H9 (cell line): ENCODE measurements at regions not wholly inside any gene's neighbourhood (a gene's known extent, or its start where the extent isn't known, plus 50 kb on each side); places are given as distances from the start of the nearest gene placed in this dataset.

Source experiments
- DNase-seq: peaks from one replicate; pipeline ENCODE4 v3.0.0-alpha.2; 2017
- H2AFZ ChIP-seq: one replicate; pipeline ENCODE4 v1.6.1; 2013; ENCODE audit warnings: mild to moderate bottlenecking, low read length, control low read depth, moderate library complexity
- H2AK5ac ChIP-seq: 2 replicates; pipeline ENCODE4 v1.6.1; 2013; ENCODE audit warnings: low read length, control low read depth, mixed read lengths; ENCODE audit not compliant: insufficient read length
- H2BK120ac ChIP-seq: one replicate; pipeline ENCODE4 v1.6.1; 2013; ENCODE audit warnings: low read depth, mild to moderate bottlenecking, low read length, control low read depth, inconsistent platforms; ENCODE audit not compliant: poor library complexity, severe bottlenecking
- H2BK12ac ChIP-seq: 2 replicates; pipeline ENCODE4 v1.6.1; 2013; ENCODE audit warnings: low read length, control low read depth, mixed read lengths, low read depth; ENCODE audit not compliant: insufficient read length
- H2BK15ac ChIP-seq: 2 replicates; pipeline ENCODE4 v1.6.1; 2013; ENCODE audit warnings: low read depth, low read length, control low read depth
- H2BK20ac ChIP-seq: one replicate; pipeline ENCODE4 v1.6.1; 2013; ENCODE audit warnings: low read depth, mild to moderate bottlenecking, low read length, control low read depth, inconsistent platforms; ENCODE audit not compliant: poor library complexity, severe bottlenecking
- H2BK5ac ChIP-seq: 2 replicates; pipeline ENCODE4 v1.6.1; 2013; ENCODE audit warnings: low read length, control low read depth, mixed read lengths; ENCODE audit not compliant: insufficient read length
- H3K14ac ChIP-seq: 2 replicates; pipeline ENCODE4 v1.6.1; 2013; ENCODE audit warnings: low read length, control low read depth; ENCODE audit not compliant: insufficient read depth
- H3K18ac ChIP-seq: 2 replicates; pipeline ENCODE4 v1.6.1; 2013; ENCODE audit warnings: low read depth, mild to moderate bottlenecking, mixed read lengths, low read length, control low read depth; ENCODE audit not compliant: insufficient read length
- H3K23ac ChIP-seq: 2 replicates; pipeline ENCODE4 v1.6.1; 2013; ENCODE audit warnings: low read length, control low read depth, mixed read lengths, low read depth; ENCODE audit not compliant: insufficient read length
- H3K23me2 ChIP-seq: 2 replicates; pipeline ENCODE4 v1.6.1; 2013; ENCODE audit warnings: low read depth, mild to moderate bottlenecking, mixed read lengths, low read length, control low read depth; ENCODE audit not compliant: insufficient read length, poor library complexity, severe bottlenecking
- H3K27ac ChIP-seq: 2 replicates; pipeline ENCODE4 v1.5.1; 2013; ENCODE audit warnings: low read length, control low read depth, mixed read lengths, low read depth; ENCODE audit not compliant: insufficient read length
- H3K27me3 ChIP-seq: 2 replicates; pipeline ENCODE4 v1.6.1; 2013; ENCODE audit warnings: low read length, control low read depth, inconsistent platforms; ENCODE audit not compliant: insufficient read depth
- H3K4ac ChIP-seq: 2 replicates; pipeline ENCODE4 v1.6.1; 2013; ENCODE audit warnings: low read depth, mild to moderate bottlenecking, control low read depth, inconsistent platforms, low read length, moderate library complexity
- H3K4me1 ChIP-seq: 2 replicates; pipeline ENCODE4 v1.6.1; 2013; ENCODE audit warnings: low read length, control low read depth, inconsistent platforms; ENCODE audit not compliant: insufficient read depth
- H3K4me2 ChIP-seq: 2 replicates; pipeline ENCODE4 v1.6.1; 2013; ENCODE audit warnings: low read length, control low read depth, mixed read lengths; ENCODE audit not compliant: insufficient read length, insufficient read depth
- H3K56ac ChIP-seq: 2 replicates; pipeline ENCODE4 v1.6.1; 2013; ENCODE audit warnings: low read depth, mild to moderate bottlenecking, mixed read lengths, low read length, control low read depth; ENCODE audit not compliant: insufficient read length
- H3K79me1 ChIP-seq: 2 replicates; pipeline ENCODE4 v1.6.1; 2013; ENCODE audit warnings: low read depth, mild to moderate bottlenecking, moderate library complexity, low read length, control low read depth, inconsistent platforms; ENCODE audit not compliant: insufficient read depth, poor library complexity, severe bottlenecking
- H3K79me2 ChIP-seq: 2 replicates; pipeline ENCODE4 v1.6.1; 2013; ENCODE audit warnings: low read length, control low read depth, inconsistent platforms; ENCODE audit not compliant: insufficient read depth
- H3K9ac ChIP-seq: 2 replicates; pipeline ENCODE4 v1.6.1; 2013; ENCODE audit warnings: low read length, control low read depth, mixed read lengths; ENCODE audit not compliant: insufficient read length; ENCODE audit errors: extremely low read depth
- H3K9me3 ChIP-seq: one replicate; pipeline ENCODE4 v1.6.1; 2013; ENCODE audit warnings: low read depth, low read length, inconsistent platforms; ENCODE audit not compliant: control insufficient read depth
- H3T11ph ChIP-seq: one replicate; pipeline ENCODE4 v1.6.1; 2013; ENCODE audit warnings: mild to moderate bottlenecking, low read length, control low read depth, inconsistent platforms
- H4K20me1 ChIP-seq: one replicate; pipeline ENCODE4 v1.6.1; 2013; ENCODE audit not compliant: control insufficient read depth, insufficient read length, insufficient read depth
- H4K5ac ChIP-seq: 2 replicates; pipeline ENCODE4 v1.6.1; 2013; ENCODE audit warnings: low read depth, mild to moderate bottlenecking, mixed read lengths, low read length, control low read depth; ENCODE audit not compliant: insufficient read length
- H4K8ac ChIP-seq: replicated peaks from 2 replicates; pipeline ENCODE4 v1.6.1; 2013; ENCODE audit warnings: low read length, control low read depth, mixed read lengths, low read depth; ENCODE audit not compliant: insufficient read length
- H4K91ac ChIP-seq: 2 replicates; pipeline ENCODE4 v1.6.1; 2013; ENCODE audit warnings: low read depth, mild to moderate bottlenecking, moderate library complexity, mixed read lengths, low read length, control low read depth; ENCODE audit not compliant: insufficient read length
- H3K27ac Mint-ChIP-seq, 3 experiments: 2 replicates in 2 of 3; 3 replicates in 1 of 3; pipeline ENCODE4 v1.8.0; 2020 to 2021; ENCODE audit warnings: mixed read lengths in 3 of 3, mild to moderate bottlenecking in 1 of 3, moderate library complexity in 1 of 3
- H3K27me3 Mint-ChIP-seq: 2 replicates; pipeline ENCODE4 v1.8.0; 2021; ENCODE audit warnings: low read depth, mild to moderate bottlenecking, moderate library complexity, mixed read lengths
- H3K36me3 Mint-ChIP-seq, 3 experiments: 2 replicates in 2 of 3; 3 replicates in 1 of 3; pipeline ENCODE4 v1.8.0; 2020 to 2021; ENCODE audit warnings: low read depth in 3 of 3, mixed read lengths in 3 of 3; ENCODE audit not compliant: insufficient read depth in 1 of 3
- H3K4me1 Mint-ChIP-seq, 2 experiments: 2 replicates each; pipeline ENCODE4 v1.8.0; 2020; ENCODE audit warnings: mixed read lengths in 2 of 2
- H3K4me3 Mint-ChIP-seq, 2 experiments: 2 replicates in 1 of 2; 3 replicates in 1 of 2; pipeline ENCODE4 v1.8.0; 2020 to 2021; ENCODE audit warnings: mild to moderate bottlenecking in 2 of 2, mixed read lengths in 2 of 2, moderate library complexity in 1 of 2
- H3K9me3 Mint-ChIP-seq, 2 experiments: 2 replicates in 1 of 2; 3 replicates in 1 of 2; pipeline ENCODE4 v1.8.0; 2020; ENCODE audit warnings: mild to moderate bottlenecking in 2 of 2, mixed read lengths in 2 of 2, moderate library complexity in 1 of 2
- whole genome bisulfite sequencing: extraction: QIAGEN DNeasy Blood & Tissue Kit; methylation state at CpG from one replicate; pipeline ENCODE4 v1.1.7; 2013; ENCODE audit warnings: missing lambda C conversion rate, low lambda C conversion rate, mixed read lengths; ENCODE audit not compliant: insufficient read length; ENCODE audit errors: extremely low coverage; 5-methylcytosine and 5-hydroxymethylcytosine counted together
- TF ChIP-seq, protein P1 (sequence below): fragments of 200-600 bp; sonication (generic); conservative IDR thresholded peaks from 3 replicates; pipeline ENCODE4 v1.8.0; 2021; ENCODE audit warnings: antibody characterized with exemption, mild to moderate bottlenecking

DNA sequence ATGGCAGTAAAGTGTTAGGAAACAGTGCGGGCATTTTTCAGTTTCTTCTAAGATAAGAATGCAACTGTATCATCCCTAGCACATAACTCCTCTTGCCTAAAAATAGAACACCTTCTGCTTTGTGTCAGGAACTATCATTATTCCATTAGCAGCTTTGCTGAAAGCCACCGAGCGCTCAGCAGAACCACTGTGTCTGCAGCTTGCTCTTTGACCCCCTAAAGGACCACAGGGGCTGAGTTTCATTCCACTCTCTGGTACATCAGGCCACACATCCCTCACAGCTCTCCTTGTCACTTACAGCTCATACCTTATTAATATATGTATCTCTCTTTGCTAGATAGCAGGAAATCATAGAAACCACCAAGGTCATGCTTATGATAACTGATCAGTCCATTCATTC is 360.2 kb downstream of the KCNA4 start:
- Histone ChIP-seq H3K18ac (no peak overlapping the region), H3T11ph (no peak overlapping the region), H3K9me3 (no peaks in the 10 kb centered on the region), H3K79me2 (no peaks in the 10 kb centered on the region), H3K23ac (no peak overlapping the region), H3K9ac (no peak overlapping the region), H3K23me2 (no peaks in the 10 kb centered on the region), H4K20me1 (no peaks in the 10 kb centered on the region), H4K91ac (no peak overlapping the region), H4K5ac (no peak overlapping the region), H2BK12ac (no peak overlapping the region), H3K56ac (no peak overlapping the region), H2BK5ac (no peak overlapping the region), H3K79me1 (no peaks in the 10 kb centered on the region), H2BK120ac (no peak overlapping the region), H4K8ac (no peak overlapping the region), H2BK15ac (no peak overlapping the region), H3K27me3 (no peaks in the 10 kb centered on the region), H3K27ac (no peak overlapping the region), H3K14ac (no peak overlapping the region), H3K4ac (no peak overlapping the region), H2BK20ac (no peak overlapping the region), H2AK5ac (no peak overlapping the region), H3K4me1 (no peaks in the 10 kb centered on the region), H3K4me2 (no peak overlapping the region), H2AFZ (no peak overlapping the region)
- Mint-ChIP-seq H3K4me3 (no peak overlapping the region), H3K27me3 (no peaks in the 10 kb centered on the region), H3K27ac (no peak overlapping the region), H3K9me3 (no peaks in the 10 kb centered on the region), H3K4me1 (no peaks in the 10 kb centered on the region), H3K36me3 (no peaks in the 10 kb centered on the region)
- DNase-seq = no peak
- TF ChIP-seq, protein P1, sequence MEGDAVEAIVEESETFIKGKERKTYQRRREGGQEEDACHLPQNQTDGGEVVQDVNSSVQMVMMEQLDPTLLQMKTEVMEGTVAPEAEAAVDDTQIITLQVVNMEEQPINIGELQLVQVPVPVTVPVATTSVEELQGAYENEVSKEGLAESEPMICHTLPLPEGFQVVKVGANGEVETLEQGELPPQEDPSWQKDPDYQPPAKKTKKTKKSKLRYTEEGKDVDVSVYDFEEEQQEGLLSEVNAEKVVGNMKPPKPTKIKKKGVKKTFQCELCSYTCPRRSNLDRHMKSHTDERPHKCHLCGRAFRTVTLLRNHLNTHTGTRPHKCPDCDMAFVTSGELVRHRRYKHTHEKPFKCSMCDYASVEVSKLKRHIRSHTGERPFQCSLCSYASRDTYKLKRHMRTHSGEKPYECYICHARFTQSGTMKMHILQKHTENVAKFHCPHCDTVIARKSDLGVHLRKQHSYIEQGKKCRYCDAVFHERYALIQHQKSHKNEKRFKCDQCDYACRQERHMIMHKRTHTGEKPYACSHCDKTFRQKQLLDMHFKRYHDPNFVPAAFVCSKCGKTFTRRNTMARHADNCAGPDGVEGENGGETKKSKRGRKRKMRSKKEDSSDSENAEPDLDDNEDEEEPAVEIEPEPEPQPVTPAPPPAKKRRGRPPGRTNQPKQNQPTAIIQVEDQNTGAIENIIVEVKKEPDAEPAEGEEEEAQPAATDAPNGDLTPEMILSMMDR = no peak
- no CpG with 5 or more reads among the region's 3 CpGs for WGBS
